ENCODE measurements at regions not wholly inside any gene's neighbourhood (a gene's known extent, or its start where the extent isn't known, plus 50 kb on each side); places are given as distances from the start of the nearest gene placed in this dataset.

DNA sequence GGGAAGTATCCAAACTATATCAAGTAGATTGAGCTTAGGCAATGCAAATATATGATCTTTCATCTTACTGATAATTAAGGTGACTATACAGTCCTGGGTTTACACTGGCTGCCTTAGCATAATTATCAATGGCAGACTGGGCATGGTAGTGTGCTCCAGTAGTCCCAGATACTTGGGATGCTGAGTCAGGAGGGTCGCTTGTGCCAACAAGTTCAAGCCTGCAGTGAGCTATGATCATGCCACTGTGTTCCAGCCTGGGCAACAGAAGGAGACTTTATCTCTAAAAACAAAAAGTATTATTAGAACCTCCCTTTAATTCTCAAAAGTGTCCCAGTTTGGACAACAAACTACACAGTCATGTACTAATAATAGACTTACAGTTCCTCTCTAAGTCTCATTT is 99.4 kb upstream of the RASGEF1B start:
- TF ChIP-seq, protein P1, sequence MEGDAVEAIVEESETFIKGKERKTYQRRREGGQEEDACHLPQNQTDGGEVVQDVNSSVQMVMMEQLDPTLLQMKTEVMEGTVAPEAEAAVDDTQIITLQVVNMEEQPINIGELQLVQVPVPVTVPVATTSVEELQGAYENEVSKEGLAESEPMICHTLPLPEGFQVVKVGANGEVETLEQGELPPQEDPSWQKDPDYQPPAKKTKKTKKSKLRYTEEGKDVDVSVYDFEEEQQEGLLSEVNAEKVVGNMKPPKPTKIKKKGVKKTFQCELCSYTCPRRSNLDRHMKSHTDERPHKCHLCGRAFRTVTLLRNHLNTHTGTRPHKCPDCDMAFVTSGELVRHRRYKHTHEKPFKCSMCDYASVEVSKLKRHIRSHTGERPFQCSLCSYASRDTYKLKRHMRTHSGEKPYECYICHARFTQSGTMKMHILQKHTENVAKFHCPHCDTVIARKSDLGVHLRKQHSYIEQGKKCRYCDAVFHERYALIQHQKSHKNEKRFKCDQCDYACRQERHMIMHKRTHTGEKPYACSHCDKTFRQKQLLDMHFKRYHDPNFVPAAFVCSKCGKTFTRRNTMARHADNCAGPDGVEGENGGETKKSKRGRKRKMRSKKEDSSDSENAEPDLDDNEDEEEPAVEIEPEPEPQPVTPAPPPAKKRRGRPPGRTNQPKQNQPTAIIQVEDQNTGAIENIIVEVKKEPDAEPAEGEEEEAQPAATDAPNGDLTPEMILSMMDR (IDR thresholded peaks at IDR 0.05) = no peak
- no peak for TF ChIP-seq POLR2A (IDR thresholded peaks at IDR 0.05)

DNA sequence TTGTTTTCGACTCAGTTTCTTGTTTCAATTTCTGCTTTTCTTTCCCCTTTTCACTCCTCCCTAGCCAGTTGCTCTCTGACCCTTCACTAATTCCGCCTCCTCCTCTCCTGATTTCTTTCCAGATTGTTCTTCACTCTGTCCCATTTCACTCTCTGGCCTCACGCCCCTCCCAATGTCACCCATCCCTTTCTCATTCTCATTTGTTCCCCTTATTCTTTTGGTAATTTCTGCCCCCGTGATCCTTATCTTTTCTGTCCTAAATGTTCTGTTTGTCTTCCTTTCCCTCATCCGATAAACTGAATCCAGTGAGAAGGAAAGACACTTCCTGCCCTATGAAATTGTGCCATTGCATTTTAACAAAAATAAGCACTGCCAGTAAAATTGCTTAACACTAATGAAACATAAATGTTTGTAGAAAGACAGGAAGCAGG is 94.5 kb upstream of the RASGEF1B start:
- 29 to 35% (median 34%) methylated on average over 5 of the region's 5 CpGs for WGBS, 4 donors
- peak in 4 of 7 donors; percentile 19 to 30 (median 23) for DNase-seq
- Histone ChIP-seq H3K4me3 (peak overlapping the region in 1 of 4 donors; percentile 7), H3K9me3 (replicated peaks in 1 of 3) (no peaks in the 10 kb centered on the region), H3K27ac (peak overlapping the region in 4 of 5 donors; percentile 8 to 80 (median 44)), H3K36me3 (replicated peaks in 1 of 2) (no peaks in the 10 kb centered on the region), H3K27me3 (no peaks in the 10 kb centered on the region), H3K4me1 (replicated peaks in 1 of 2) (peaks cover 0 to 15% of the 10 kb centered on the region in 2 donors)
- intact Hi-C loops (cut with DNase I) = no loop called here
- TF ChIP-seq, protein P1 (IDR thresholded peaks at IDR 0.05) = no peak
- no peak for TF ChIP-seq POLR2A (IDR thresholded peaks at IDR 0.05)

More for the DNA sequence above, 99.4 kb upstream of the RASGEF1B start:
- no peak for DNase-seq
- H3K4me1 ChIP-seq (replicated peaks in 1 of 2) = peaks cover 0 to 6% of the 10 kb centered on the region in 2 donors
- H3K9me3 ChIP-seq (replicated peaks in 1 of 3) = no peaks in the 10 kb centered on the region
- no peak overlapping the region for H3K27ac ChIP-seq
- 67 to 89% (median 78%) methylated on average over 1 of the region's 1 CpG for WGBS, 4 donors
- no peak overlapping the region for H3K4me3 ChIP-seq
- intact Hi-C loops (cut with DNase I) = no loop called here
- H3K36me3 ChIP-seq (replicated peaks in 1 of 2) = no peaks in the 10 kb centered on the region
- no peaks in the 10 kb centered on the region for H3K27me3 ChIP-seq

DNA sequence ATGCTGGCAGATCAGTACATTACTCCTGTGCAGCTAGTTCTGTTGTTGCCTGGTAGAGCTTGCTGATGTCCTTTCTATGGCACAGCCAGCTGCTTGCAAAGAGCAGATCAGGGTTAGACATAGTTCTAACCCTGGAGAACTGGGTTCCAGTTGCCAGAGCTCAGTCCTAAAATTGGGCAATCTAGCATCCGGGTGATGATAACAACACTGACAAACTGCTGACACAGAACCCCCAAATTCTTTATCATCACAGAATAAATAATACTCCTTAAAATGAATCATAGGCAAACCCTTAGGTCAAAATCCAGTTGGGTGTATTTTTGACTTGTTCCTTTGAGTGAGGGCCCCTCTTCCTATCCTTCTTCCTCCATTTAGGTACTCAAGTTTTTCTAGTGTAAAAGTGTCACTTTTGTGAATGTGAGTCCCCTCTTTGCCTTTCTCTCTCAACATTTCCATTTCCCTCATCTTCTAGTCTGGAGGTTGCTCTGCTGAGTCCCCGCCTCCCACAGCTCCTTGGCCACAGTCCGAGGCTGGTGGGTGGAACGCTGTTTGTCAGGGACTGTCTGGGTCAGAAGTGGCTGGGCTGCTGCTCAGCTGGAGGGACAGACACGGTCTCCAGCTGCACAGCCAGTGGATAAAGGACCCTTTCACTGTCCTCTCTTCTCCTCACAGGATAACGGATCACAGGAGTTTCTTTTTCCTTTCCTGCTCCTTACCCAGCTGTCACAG is 93.6 kb upstream of the RASGEF1B start:
- peak; percentile 56 to 88 (median 71) for DNase-seq
- TF ChIP-seq POLR2A (IDR thresholded peaks at IDR 0.05) = peak; percentile 28 to 41
- TF ChIP-seq, protein P1 (IDR thresholded peaks at IDR 0.05) = no peak
- peak overlapping the region in 1 of 4 donors; percentile 7 for H3K4me3 ChIP-seq
- intact Hi-C loops (cut with DNase I) = no loop called here
- peak overlapping the region in 4 of 5 donors; percentile 8 to 80 (median 44) for H3K27ac ChIP-seq
- H3K36me3 ChIP-seq (replicated peaks in 1 of 2) = no peaks in the 10 kb centered on the region
- H3K27me3 ChIP-seq = no peaks in the 10 kb centered on the region
- peaks cover 0 to 15% of the 10 kb centered on the region in 2 donors for H3K4me1 ChIP-seq (replicated peaks in 1 of 2)
- no peaks in the 10 kb centered on the region for H3K9me3 ChIP-seq (replicated peaks in 1 of 3)
- WGBS, 4 donors = 9 to 20% (median 14%) methylated on average over 6 of the region's 6 CpGs

DNA sequence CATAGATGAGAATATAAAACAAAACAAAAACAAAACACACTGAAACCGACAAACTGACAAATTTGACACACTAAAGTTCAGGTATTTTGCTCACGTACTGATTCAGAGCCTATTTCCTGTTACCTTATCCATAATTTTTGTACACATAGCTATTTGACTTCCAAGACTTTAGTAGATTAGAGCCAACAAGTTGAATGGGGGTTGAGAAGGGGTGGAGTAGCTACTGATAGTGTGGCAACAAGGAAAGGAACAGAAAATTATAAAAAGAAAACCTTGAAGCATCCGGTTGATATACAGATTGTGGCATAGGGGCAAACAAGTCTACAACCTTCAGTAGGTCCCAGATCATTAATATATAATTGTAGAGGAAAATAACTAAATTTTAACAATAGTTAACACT is 92.3 kb upstream of the RASGEF1B start:
- DNase-seq = no peak
- no peak overlapping the region for H3K27ac ChIP-seq
- intact Hi-C loops (cut with DNase I) = no loop called here
- H3K4me1 ChIP-seq (replicated peaks in 1 of 2) = peaks cover 0 to 15% of the 10 kb centered on the region in 2 donors
- TF ChIP-seq, protein P1 (IDR thresholded peaks at IDR 0.05) = no peak
- TF ChIP-seq POLR2A (IDR thresholded peaks at IDR 0.05) = no peak
- 64 to 70% (median 69%) methylated on average over 3 of the region's 3 CpGs for WGBS, 4 donors
- no peaks in the 10 kb centered on the region for H3K36me3 ChIP-seq (replicated peaks in 1 of 2)
- no peaks in the 10 kb centered on the region for H3K27me3 ChIP-seq
- no peak overlapping the region for H3K4me3 ChIP-seq
- no peaks in the 10 kb centered on the region for H3K9me3 ChIP-seq (replicated peaks in 1 of 3)
